Activated T-cell treated with anti-CD3 and anti-CD28 coated beads, Interleukin-2, amount 50 U/mL, for 48 hours (primary cell): ENCODE measurements at regions not wholly inside any gene's neighbourhood (a gene's known extent, or its start where the extent isn't known, plus 50 kb on each side); places are given as distances from the start of the nearest gene placed in this dataset.
"Not testable (repeated sequence)": the region's sequence is repeated elsewhere in the genome, so short reads cannot be mapped to it uniquely, and the experiment has no call there.

Experiments used
- DNase-seq, 2 experiments: peaks; one replicate each; pipeline ENCODE4 v3.0.0-alpha.2; 2020

GRCh38 chr1:120465900-120466299, 51.1 kb downstream of the NBPF8 start:
- DNase-seq = not testable (repeated sequence)

GRCh38 chr1:120477663-120478062, 62.8 kb downstream of the NBPF8 start:
- not testable (repeated sequence) for DNase-seq

DNA sequence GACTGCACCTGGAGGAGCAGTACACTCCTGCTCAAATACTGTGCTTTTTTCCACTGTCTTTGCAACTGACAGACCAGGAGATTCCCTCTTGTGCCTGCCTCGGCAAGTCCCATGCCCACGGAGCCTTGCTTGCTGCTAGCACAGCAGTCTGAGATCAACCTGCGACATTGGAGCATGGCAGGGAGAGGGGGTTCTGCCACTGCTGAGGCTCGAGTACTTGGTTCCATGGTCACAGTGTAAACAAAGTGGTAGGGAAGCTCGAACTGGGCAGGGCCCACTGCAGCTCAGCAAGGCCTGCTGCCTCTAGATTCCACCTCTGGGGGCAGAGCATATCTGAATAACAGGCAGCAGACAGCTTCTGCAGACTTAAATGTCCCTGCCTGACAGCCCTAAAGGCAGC, 63.6 kb downstream of the NBPF8 start:
- DNase-seq = not testable (repeated sequence)

DNA sequence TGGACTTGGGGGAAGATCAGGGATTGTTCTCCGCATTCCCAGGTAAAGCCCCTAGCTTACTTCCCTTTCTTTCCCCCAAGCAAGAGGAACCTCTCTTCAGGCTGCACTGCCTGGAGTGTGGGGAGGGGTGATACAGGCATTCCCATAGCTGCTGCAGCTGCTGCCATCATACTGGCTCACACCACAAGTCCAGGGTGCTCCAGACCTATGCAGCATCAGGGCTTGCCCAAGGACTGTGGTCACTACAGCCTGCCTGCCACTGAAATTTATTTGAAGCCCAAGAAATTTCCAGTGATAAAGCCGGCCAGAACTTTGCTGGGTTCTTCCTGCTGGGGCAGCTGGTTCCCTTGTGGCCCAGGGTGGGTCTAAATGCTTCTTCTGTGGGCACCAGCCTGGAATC, 72.7 kb downstream of the NBPF8 start:
- DNase-seq = not testable (repeated sequence)

DNA sequence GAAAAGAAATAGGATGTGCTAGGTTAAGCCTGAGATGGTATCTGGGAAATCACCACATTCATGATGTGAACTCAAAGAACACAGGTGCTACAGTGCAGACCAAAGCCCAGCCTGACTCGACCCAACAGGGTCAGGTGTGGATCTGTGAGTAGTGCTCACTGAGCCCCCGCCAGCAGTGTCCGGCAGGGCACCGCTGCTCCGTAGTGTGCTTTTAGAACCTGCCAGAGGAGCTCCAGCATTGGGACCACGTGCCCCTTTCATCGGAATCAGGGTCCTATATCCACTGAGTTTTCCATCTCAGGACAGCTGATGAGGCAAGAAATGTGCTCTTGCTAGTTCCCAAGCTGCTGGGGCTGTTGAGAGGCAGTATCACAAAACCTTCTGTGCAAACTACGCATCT, 74.4 kb downstream of the NBPF8 start:
- not testable (repeated sequence) for DNase-seq

DNA sequence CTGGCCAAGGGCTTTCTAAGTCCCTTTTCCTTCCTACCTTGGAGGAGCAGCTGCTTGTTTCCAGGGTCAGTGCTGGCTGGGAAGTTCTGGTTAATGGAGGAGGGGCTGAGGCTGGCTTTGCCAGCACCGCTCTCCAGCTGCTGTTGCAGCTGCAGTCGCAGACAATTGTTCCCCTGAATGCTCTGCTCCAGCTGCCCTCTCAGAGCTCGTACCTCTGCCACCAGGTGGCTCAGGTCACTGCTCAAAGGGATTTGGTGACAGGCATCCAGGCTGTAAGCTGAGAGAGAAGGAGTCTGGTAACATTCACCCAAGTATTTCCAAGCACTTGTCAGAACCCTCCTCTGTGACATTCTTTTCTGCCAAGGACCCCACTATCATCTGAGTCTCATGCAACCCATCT, 82.3 kb downstream of the NBPF8 start:
- DNase-seq = not testable (repeated sequence)

GRCh38 chr1:120503284-120503683, 88.4 kb downstream of the NBPF8 start:
- DNase-seq = not testable (repeated sequence)

- not testable (repeated sequence) for DNase-seq
These were observed 91.5 kb downstream of the NBPF8 start for GRCh38 chr1:120506352-120506751.

DNA sequence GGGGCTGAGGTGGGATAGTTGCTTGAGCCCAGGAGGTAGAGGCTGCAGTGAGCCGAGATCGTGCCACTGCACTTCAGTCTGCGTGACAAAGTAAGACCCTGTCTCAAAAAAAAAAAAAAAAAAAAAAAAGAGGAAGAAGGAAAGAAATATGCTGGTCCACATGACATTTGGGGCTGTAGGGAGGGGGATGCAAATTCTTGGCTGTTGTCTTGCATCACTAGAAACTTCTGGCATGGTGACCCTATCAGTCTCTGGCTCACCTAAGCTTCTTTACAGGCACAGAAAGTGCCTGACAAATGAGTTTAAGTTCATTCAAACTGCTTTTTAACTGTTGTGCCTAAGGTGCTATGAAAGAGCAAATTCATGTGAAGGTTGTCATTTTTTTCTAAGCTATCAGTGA, 93.5 kb downstream of the NBPF8 start:
- DNase-seq = not testable (repeated sequence)

- DNase-seq = not testable (repeated sequence)
These were observed 94.4 kb downstream of the NBPF8 start for GRCh38 chr1:120509258-120509657.

GRCh38 chr1:120513099-120513498, 98.3 kb downstream of the NBPF8 start:
- DNase-seq = not testable (repeated sequence)

DNA sequence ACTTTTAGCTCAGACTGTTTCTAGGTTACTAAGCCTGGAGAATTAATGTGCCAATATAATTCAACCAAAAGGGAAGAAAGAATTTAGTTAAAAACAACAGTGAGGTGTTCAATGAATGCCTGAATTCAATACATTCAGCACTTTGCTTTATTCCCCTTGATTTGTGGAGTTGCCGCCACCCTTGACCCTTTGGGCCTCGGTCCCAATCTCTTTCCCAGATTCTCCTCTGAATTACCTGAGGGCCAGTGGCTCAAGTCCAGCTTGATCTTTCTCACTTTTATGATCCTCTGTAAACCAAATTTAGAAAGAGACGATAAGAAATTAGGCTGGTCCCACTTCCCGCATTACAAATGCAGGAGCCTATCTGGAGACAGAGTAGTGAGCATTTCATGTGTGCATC, 98.7 kb downstream of the NBPF8 start:
- DNase-seq = not testable (repeated sequence)

DNA sequence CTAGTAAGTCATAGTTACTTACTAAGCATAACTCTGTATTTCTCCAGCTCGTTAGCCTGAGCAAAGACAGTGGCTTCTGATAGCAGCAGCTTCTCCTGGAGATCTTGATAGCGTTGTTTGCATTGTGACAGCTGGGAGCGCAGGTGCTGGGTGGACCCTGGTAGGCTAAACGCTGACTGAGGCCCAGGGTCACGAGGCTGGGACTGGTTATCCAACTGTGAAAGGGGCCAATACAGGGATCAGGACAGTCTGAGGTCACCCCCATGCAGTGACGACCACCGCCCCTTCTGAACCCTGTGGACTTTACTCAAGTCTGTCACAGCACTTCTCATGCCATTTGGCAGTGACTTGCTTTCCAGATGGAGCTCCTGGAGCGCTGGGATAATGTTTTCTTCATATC, 104.4 kb downstream of the NBPF8 start:
- not testable (repeated sequence) for DNase-seq

DNA sequence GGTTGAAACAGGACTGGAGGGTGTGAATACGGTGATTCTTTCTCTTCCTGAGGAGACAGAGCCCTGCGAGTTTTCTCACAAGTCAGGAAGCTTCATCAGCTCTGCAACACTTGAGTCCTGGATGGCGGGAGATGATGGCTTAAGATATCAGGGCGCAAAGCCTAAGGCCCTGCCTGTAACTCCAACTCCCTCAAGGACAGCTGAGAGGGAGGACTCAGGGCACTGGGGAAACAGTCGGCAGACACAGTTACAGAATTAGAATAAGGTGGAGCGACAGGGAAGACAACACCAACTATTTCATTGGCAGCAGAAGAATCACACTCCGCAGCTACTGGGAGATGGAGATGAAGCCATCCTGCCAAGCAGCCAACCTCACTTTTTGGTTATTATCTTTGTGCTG, 109.6 kb downstream of the NBPF8 start:
- DNase-seq = not testable (repeated sequence)

GRCh38 chr1:120525386-120525785, 110.6 kb downstream of the NBPF8 start:
- DNase-seq = not testable (repeated sequence)

GRCh38 chr1:120529475-120530089, 114.7 kb downstream of the NBPF8 start:
- peak; percentile 41 for DNase-seq

DNA sequence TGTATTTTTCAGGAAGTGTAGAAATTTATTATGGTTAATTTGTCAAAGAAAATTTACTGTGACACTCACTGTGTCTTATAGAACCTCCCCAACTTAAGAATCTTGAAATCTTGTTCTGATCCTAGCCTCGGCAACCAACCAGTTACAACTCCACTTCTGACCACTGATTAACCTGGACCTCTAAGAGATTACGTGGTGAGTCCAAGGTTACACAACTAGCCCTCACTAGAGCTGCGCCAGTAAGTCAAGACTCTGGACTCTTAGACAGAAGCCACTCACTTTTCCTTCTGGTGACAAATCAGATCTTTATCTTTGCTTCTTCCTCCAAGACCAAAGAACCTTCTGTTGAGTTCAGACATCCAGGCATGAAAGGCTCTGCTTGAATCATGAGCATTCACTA, 116.6 kb downstream of the NBPF8 start:
- DNase-seq = not testable (repeated sequence)

DNA sequence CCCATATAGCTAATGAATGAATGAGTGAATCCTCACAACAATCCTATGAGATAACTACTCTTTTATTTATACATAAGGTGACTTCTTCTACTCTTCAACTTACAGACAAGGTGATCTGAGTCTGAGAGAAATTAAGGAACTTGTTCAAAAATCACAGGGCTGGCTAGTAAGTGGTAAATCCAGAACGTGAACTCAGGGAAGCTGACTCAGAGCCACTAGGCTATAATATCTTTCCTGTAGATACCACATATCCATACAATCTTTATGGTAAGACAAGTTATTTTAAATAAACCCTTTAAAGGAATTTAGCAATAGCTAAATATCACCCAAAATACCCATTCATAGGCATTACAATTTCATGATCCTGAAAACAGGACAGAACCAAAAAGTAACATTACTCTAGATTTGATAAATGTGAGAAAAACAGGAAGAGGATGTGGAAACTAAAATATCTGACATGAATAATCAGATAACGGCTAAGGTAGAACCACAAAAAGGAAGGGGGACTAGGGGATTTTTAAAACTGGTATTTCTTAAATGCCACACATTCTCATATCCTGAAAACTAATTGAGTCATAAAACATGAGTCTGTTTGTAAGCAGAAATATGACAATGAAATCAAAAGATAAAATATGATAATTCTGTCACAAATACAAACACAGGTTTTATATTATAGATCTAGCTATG, 119.7 kb downstream of the NBPF8 start:
- not testable (repeated sequence) for DNase-seq

DNA sequence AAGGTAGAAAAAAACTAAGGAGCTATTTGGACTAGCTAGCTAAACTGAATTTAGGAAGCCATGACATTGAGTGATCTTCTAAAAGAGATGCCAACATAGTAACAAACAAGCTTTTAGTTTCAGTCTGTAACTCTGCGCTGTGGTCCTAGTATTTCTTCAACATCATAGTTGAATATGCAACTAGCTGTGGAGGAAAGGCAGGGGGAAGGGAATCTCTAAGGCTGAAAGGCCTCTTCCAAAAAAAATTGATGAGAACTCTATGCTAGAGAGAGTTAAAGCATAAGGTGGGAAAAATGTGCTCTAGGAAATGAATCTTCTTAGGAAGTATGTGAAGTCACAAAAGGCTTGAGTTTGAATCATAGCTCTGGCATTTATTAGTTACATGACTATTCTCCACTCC, 120.2 kb downstream of the NBPF8 start:
- DNase-seq = not testable (repeated sequence)

GRCh38 chr1:120541394-120541793, 126.6 kb downstream of the NBPF8 start:
- DNase-seq = not testable (repeated sequence)

DNA sequence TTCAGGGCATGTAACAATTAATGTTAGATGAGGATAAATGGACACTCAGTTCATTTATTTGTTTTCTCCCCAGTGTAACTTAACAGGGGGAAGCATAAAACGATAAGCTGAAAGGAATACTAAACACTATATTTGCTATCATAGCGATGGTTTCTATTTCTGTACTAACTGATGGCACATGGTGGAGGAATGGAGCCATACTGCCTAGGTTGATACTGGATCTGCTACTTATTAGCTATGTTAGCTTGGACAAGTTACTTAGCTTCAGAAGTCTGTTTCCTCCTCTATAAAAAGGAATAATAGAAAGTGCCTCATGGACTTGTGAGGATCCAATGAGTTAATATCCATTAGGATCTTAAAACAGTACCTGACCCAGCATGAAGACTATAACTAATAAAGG, 127.5 kb downstream of the NBPF8 start:
- DNase-seq = not testable (repeated sequence)

DNA sequence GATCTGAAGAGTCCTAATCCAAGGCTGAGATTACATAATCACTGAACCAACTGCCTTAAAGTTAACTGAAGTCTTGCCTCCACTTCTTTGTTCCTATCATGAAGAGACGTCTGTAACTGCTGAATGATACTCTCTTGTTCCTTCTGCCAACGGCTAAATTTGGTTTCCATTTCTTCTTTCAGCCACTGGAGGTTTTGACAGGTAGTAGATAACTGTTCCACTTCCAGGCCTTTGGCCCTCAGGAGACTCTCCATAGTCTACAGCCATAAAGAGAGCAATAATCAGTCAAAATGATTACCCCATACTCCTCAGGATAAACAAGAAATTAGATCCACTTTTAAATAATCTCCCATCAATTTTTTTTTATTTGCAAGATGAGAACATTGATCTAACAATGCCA, 128.1 kb downstream of the NBPF8 start:
- not testable (repeated sequence) for DNase-seq

- DNase-seq = peak; percentile 89 to 91
These were observed 129.6 kb downstream of the NBPF8 start for GRCh38 chr1:120544434-120544833.

- DNase-seq = not testable (repeated sequence)
These were observed 135.5 kb downstream of the NBPF8 start for GRCh38 chr1:120550335-120550734.
